Thyroid gland (tissue), 4 donors: ENCODE measurements at regions not wholly inside any gene's neighbourhood (a gene's known extent, or its start where the extent isn't known, plus 50 kb on each side); places are given as distances from the start of the nearest gene placed in this dataset.

ENCODE experiments used
- DNase-seq, 2 donors: peaks; one replicate each; pipeline ENCODE4 v3.0.0-alpha.2; 2019
- H3K27ac ChIP-seq, 3 donors: fragments of 200-600 bp; sonication (generic); 1 replicate in 2 of 3; 2 replicates in 1 of 3; pipeline ENCODE4 v1.5.1; 2016 to 2019; ENCODE audit warnings: mild to moderate bottlenecking in 1 of 3, moderate library complexity in 1 of 3
- H3K27me3 ChIP-seq: fragments of 200-600 bp; sonication (generic); one replicate; pipeline ENCODE4 v1.5.1; 2019
- H3K36me3 ChIP-seq, 2 donors: fragments of 200-600 bp; sonication (generic); one replicate each; pipeline ENCODE4 v1.5.1; 2016 to 2019
- H3K4me1 ChIP-seq, 2 donors: fragments of 200-600 bp; sonication (generic); one replicate each; pipeline ENCODE4 v1.5.1; 2017 to 2019
- H3K4me3 ChIP-seq, 3 donors: fragments of 200-600 bp; sonication (generic); replicated peaks in 1 of 3; 1 replicate in 2 of 3; 2 replicates in 1 of 3; pipeline ENCODE4 v1.5.1; 2016; ENCODE audit warnings: mild to moderate bottlenecking in 1 of 3
- H3K9me3 ChIP-seq: fragments of 200-600 bp; sonication (generic); one replicate; pipeline ENCODE4 v1.5.1; 2017
- CTCF ChIP-seq, 6 experiments: fragments of 200-600 bp in 3 of 6; fragments of 450-650 bp in 3 of 6; sonication (generic) in 3 of 6; IDR thresholded peaks; one replicate each; pipeline ENCODE4 v1.5.1; 2016 to 2019; ENCODE audit warnings: antibody characterized with exemption in 6 of 6, mild to moderate bottlenecking in 2 of 6, inconsistent platforms in 1 of 6, moderate library complexity in 1 of 6
- POLR2A ChIP-seq, 2 donors: fragments of 450-650 bp; IDR thresholded peaks; one replicate each; pipeline ENCODE4 v1.6.1; 2017; ENCODE audit warnings: antibody characterized with exemption in 2 of 2, mild to moderate bottlenecking in 2 of 2, moderate library complexity in 1 of 2
- WGBS, 2 donors: methylation state at CpG; one replicate each; pipeline ENCODE4 v1.1.5; 2017; 5-methylcytosine and 5-hydroxymethylcytosine counted together
- intact Hi-C: fragments of 100-400 bp; cut with DNase I; formaldehyde crosslinking; loops from one replicate; pipeline ENCODE4 v1.15.1; 2023

- intact Hi-C loops, result no loop called here
- no peak overlapping the region for H3K4me3 ChIP-seq
- WGBS, 2 donors, result 80 to 85% methylated on average over 4 of the region's 4 CpGs
- H3K36me3 ChIP-seq, result no peaks in the 10 kb centered on the region
- H3K27ac ChIP-seq, result no peak overlapping the region
- TF ChIP-seq POLR2A (IDR thresholded peaks at IDR 0.05) (no peak), CTCF (IDR thresholded peaks at IDR 0.05) (no peak)
- H3K9me3 ChIP-seq, result no peaks in the 10 kb centered on the region
- DNase-seq, result no peak
- H3K4me1 ChIP-seq, result no peaks in the 10 kb centered on the region
- H3K27me3 ChIP-seq, result no peaks in the 10 kb centered on the region
Measured at GRCh38 chr4:35963383-35963782, 280.9 kb downstream of the ARAP2 start.

GRCh38 chr4:35963974-35964515 lies 280.3 kb downstream of the ARAP2 start:
- intact Hi-C loops, result no loop called here

GRCh38 chr4:35965300-35965699 lies 279.0 kb downstream of the ARAP2 start:
- intact Hi-C loops, result no loop called here
- WGBS, 2 donors, result 68 to 71% methylated on average over 1 of the region's 1 CpG
- TF ChIP-seq CTCF (IDR thresholded peaks at IDR 0.05) (no peak), POLR2A (IDR thresholded peaks at IDR 0.05) (no peak)

More at GRCh38 chr4:35963974-35964515, 280.3 kb downstream of the ARAP2 start:
- no peaks in the 10 kb centered on the region for H3K27me3 ChIP-seq
- WGBS, 2 donors, result 78 to 79% methylated on average over 5 of the region's 5 CpGs
- no peak for TF ChIP-seq CTCF (IDR thresholded peaks at IDR 0.05)
- TF ChIP-seq POLR2A (IDR thresholded peaks at IDR 0.05), result no peak
- H3K4me1 ChIP-seq, result no peaks in the 10 kb centered on the region
- no peak overlapping the region for H3K4me3 ChIP-seq
- H3K9me3 ChIP-seq, result no peaks in the 10 kb centered on the region
- H3K27ac ChIP-seq, result no peak overlapping the region
- no peaks in the 10 kb centered on the region for H3K36me3 ChIP-seq
- DNase-seq, result no peak

GRCh38 chr4:35966566-35966965 lies 277.7 kb downstream of the ARAP2 start:
- Histone ChIP-seq H3K9me3 (no peaks in the 10 kb centered on the region), H3K27ac (no peak overlapping the region), H3K36me3 (no peaks in the 10 kb centered on the region), H3K4me1 (no peaks in the 10 kb centered on the region), H3K27me3 (no peaks in the 10 kb centered on the region), H3K4me3 (no peak overlapping the region)
- TF ChIP-seq POLR2A (IDR thresholded peaks at IDR 0.05), result no peak
- TF ChIP-seq CTCF (IDR thresholded peaks at IDR 0.05), result no peak
- intact Hi-C loops, result no loop called here
- DNase-seq, result no peak

More at GRCh38 chr4:35965300-35965699, 279.0 kb downstream of the ARAP2 start:
- H3K9me3 ChIP-seq, result no peaks in the 10 kb centered on the region
- H3K4me1 ChIP-seq, result no peaks in the 10 kb centered on the region
- no peak overlapping the region for H3K4me3 ChIP-seq
- no peak overlapping the region for H3K27ac ChIP-seq
- no peaks in the 10 kb centered on the region for H3K36me3 ChIP-seq
- no peak for DNase-seq
- H3K27me3 ChIP-seq, result no peaks in the 10 kb centered on the region

- H3K4me3 ChIP-seq, result no peak overlapping the region
- intact Hi-C loops, result no loop called here
Measured at GRCh38 chr4:35970366-35970960, 273.9 kb downstream of the ARAP2 start.

More at GRCh38 chr4:35970366-35970960, 273.9 kb downstream of the ARAP2 start:
- no peaks in the 10 kb centered on the region for H3K4me1 ChIP-seq
- no peaks in the 10 kb centered on the region for H3K36me3 ChIP-seq
- WGBS, 2 donors, result 94 to 96% methylated on average over 1 of the region's 1 CpG
- no peaks in the 10 kb centered on the region for H3K27me3 ChIP-seq
- no peak overlapping the region for H3K27ac ChIP-seq
- TF ChIP-seq CTCF (IDR thresholded peaks at IDR 0.05), result no peak
- TF ChIP-seq POLR2A (IDR thresholded peaks at IDR 0.05), result no peak
- no peaks in the 10 kb centered on the region for H3K9me3 ChIP-seq
- DNase-seq, result no peak
